ENCODE measurements at regions not wholly inside any gene's neighbourhood (a gene's known extent, or its start where the extent isn't known, plus 50 kb on each side); places are given as distances from the start of the nearest gene placed in this dataset.
"Not testable (repeated sequence)": the region's sequence is repeated elsewhere in the genome, so short reads cannot be mapped to it uniquely, and the experiment has no call there.

DNA sequence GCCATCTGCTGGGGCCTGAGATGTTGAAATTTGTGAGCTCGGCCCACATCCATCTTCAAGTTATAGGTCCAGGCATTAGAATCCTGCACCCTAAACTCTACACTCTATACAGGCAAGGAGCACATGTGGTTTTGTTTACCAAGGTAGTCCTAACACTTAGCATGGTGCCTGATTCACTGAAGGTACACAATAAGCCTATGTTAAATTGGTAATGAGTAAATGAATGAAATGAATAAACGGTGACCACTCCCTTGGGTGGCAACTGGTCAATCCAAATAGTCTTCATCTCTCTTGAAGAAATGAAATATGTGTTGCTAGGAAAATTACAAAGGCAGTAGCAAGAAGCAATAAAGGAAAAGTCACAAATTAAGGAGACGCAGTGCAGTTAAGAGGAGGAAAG is 359.3 kb upstream of the UBE2E2 start:
- DNase-seq, result no peak

DNA sequence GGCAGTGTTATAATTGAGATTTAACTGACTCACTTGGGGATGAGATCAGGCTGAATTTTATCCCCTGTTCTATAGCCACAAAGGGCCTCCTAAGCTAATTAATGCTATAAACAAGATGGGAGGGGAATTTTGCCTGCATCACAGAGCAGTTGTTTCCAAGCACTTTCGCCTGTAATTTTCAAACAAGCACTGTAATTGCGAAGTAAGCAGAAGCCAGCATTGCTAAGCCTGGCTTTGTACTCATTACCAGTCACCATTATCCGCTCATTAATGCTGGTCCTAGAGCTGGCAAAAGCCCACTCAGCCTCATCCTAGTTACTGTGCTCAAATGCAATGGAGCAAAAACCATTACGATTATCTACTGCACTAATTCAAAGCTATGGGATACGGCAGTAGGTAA is 356.6 kb upstream of the UBE2E2 start:
- no peak for DNase-seq

DNA sequence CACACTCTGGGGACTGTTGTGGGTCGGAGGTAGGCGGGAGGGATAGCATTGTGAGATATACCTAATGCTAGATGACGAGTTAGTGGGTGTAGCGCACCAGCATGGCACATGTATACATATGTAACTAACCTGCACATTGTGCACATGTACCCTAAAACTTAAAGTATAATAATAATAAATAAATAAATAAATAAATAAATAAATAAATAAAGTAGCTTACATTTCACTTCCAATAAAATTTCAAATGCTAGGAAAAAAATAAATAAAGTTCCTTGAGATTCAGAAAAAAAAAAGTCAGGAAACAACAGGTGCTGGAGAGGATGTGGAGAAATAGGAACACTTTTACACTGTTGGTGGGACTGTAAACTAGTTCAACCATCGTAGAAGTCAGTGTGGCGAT is 353.5 kb upstream of the UBE2E2 start:
- DNase-seq, result not testable (repeated sequence)

DNA sequence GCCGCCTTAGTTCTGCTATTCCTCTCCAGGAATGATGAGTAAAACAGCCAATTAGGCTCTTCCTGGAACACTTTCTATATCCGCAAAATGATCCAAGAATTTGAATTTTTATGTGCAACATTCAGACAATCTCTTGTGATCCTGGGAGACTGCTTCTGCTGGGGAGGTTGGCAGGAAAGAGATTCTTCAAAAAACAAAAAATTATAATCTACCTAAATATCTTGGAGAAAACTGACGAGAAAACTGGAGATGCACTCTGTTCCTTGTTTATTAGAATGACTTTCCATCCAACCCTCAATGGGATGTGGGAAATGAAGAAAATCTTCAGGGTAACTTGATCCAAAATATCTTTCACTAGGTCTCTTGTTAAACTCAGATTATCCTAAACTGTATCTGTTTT is 346.3 kb upstream of the UBE2E2 start:
- no peak for DNase-seq

DNA sequence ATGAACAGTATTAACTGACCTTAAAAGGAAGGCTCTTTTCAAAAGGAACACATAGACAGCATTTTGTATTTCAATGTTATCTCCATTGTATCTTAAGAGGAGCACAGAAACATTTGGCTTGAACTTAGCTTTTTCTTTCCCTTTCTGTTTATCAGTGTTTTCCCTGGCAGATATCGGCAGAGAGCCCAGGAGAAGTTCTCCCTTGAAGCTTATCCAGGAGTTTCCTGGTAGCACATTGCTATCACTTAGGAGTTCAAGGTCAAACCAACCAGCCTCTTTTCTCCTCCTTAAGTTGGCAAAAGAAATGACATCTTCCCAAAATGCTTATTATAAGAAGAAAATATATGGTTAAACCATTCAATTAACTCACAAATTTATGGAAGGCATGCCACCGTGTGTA is 344.6 kb upstream of the UBE2E2 start:
- DNase-seq, result no peak

GRCh38 chr3:22859618-22860017 is 343.5 kb upstream of the UBE2E2 start:
- no peak for DNase-seq

- no peak for DNase-seq
Measured at GRCh38 chr3:22861426-22861825, 341.7 kb upstream of the UBE2E2 start.

GRCh38 chr3:22862111-22862510 is 341.0 kb upstream of the UBE2E2 start:
- DNase-seq, result no peak

DNA sequence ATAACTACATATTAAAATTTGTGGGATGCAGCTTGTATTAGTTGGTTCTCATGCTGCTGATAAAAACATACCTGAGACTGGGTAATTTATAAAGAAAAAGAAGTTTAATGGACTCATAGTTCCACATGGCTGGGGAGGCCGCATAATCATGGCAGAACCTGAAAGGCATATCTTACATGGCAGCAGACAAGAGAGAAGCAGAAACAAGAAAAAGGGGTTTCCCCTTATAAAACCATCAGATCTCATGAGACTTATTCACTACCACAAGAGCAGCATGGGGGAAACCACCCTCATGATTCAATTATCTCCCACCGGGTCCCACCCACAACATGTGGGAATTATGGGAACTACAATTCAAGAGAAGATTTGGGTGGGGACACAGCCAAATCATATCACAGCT is 320.3 kb upstream of the UBE2E2 start:
- DNase-seq, result not testable (repeated sequence)

GRCh38 chr3:22885039-22885438 is 318.1 kb upstream of the UBE2E2 start:
- no peak for DNase-seq

DNA sequence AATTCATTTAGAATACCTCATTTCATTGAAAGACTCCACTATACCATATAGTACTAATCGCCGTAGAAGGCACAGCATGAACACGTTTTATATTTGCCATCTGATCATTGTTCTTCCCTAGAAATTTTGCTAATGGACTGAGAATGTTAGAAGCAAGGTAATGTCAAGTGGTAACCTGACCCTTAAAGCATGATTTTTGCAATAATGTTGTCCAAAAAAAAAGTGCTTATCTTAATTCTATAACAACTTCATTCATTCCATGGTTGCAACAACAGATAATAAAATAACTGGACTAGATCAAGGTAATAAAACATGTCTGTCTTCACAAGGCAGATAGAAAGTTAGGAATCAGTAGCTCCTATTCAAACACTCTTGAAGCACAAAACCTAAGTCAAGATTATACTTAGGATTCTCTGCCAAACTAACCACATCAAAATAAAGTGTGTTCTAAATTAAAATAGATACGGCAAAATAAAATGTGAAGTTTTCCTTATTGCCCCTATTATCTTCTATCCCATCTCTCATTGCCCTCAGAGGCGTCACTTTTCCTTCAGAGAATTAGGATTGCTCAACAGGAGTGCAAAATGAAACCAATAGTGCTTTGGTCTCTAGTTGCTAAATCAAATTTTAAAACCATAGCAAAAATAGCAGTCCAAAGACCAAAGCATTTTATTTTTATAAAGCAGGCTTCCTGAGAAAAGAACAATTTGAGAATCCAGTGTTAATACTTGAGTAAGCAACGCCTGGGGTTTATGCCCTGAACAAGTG is 317.4 kb upstream of the UBE2E2 start:
- DNase-seq, result no peak

- no peak for DNase-seq
Measured at GRCh38 chr3:22886439-22887068, 316.6 kb upstream of the UBE2E2 start.

DNA sequence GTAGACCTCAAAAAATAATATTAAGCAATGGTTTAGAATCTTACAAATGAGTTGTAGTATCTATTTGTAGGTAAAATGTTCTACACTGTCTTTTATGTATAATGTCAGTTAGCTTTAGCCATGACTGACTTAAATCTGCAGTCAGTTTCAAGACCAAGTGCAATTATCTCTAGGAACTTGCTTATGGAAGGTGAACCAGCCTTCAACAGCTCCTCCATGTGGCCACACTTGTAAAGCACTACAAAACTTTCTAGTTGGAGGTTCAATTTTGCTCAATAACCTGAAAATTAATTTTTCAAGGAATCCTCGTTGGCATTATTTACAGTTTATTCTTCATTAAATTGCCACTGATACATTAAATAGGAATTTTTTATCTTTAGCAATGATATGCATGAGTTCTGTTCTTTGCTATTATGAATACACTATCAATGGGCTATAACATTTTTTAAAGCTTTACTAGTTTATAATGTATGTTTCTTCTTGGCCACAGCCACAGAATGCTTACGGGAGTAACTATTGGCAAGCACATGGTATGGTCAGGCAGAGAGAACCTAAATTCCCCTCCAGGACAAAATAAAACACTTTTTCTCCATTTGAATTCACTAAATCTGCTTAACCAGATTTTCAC is 315.3 kb upstream of the UBE2E2 start:
- no peak for DNase-seq

DNA sequence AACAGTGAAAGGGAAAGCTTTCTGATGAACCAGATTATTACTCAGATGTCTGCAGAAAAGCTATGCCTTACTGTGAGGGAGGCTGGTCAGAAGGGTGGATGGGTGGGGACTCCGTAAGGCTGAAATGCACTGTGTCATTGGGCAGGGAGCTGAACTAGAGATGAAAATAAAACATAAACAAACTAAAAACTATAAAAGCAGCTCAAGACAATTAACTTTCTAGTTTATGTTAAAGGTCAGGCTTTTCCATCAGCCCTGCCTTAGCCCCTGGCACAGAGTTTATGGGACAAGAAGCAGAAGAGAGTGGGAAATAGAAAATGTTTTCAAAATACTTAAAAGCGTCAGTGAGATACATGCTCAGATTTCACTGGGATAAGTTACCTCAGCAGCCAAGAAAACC is 310.0 kb upstream of the UBE2E2 start:
- no peak for DNase-seq

DNA sequence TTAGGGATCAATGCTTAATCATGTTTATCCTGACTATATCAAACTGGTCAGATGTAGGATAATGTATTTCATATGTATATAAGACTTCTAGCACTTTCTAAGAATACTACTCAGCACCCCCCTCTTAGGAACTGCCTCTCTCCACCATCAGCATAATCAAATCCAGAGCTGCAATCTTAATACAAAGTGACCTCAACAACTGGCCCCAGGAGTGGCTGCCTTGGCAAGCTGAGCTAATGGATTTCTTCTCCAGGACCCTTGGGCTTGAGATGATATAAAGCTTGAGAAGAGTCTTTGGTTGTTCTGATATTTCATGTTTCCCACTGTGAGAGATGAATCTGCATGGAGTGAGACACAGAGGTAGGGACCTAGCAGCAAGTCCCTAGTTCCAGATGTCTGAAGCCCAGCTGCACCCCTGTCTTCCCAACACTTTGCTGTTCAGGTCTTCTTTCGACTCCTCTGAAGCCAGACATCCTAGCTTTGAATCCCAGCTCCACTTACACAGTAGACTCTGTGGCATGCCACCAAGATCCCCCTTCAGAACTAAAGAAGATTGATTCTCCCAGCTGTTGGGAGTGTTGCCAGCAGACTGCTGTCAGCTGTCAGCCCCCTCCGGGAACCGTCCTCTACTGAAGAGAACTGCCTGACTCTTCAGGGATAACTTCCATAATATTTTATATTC is 309.3 kb upstream of the UBE2E2 start:
- no peak for DNase-seq

DNA sequence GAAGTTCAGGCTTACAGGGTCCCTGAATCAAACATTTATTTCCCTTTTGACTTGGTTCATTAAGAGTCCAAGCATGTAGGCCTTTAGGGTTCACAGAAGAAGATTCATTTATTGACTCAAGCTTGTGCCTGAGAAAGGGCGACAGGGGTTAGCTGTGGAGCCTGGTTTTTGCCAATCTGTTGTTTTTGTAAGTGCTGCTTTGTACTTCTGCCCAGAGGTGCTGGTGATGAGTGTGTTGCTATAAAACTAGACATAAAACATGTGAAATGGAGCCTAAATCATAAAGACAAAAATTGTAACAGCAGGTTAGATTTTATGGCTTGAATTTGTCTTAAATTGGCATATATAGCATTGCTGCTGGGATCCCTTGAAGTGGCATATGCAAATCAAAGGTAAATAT is 308.3 kb upstream of the UBE2E2 start:
- DNase-seq, result no peak

DNA sequence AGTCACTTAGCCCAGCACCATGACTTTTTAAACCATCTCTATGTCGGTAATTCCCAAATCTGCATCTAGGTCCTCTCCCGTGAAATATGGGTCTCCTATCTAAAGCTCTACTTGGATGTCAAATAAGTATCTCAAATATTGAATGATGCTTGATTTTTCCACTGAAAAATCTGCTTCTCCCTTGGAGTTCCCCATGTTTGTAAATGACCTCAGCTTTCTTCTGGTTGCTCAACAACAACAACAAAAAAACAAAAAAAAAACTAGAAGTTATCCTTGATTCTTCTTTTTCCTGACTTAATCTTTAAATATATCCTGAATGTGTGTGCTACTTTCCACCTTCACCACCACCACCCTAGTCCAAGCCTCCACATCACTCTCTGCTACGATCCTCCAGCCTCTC is 307.5 kb upstream of the UBE2E2 start:
- no peak for DNase-seq

DNA sequence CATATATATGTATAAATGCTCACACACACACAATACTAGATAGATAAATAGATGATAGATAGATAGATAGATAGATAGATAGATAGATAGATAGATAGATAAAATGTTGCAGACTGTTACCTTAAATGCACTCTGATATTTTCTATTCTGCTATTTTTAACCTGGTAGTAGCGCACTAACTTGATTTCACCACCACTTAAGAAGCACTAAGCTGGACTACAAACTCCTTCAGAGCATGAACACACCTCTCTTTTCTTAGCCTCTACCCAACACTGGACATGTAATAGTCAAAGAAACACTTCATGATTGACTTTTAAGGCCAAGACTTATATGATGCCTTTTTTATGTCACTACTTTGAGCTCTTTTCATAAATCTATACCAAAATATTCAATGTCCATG is 304.6 kb upstream of the UBE2E2 start:
- DNase-seq, result no peak

DNA sequence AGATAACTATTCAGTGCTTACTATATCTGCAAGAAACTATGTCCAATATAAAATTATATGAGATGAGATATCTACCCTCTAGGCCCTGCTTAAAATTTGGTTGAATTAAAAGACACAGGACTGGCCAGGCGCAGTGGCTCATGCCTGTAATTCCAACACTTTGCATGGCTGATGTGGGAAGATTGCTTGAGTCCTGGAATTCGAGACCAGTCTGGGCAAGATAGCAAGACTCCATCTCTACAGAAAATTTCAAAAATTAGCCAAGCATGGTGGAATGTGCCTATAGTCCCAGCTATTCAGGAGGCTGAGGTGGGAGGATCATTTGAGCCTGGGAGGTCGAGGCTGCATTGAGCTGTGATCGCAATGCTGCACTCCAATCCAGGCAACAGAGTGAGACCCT is 303.7 kb upstream of the UBE2E2 start:
- DNase-seq, result no peak

- DNase-seq, result no peak
Measured at GRCh38 chr3:22900296-22900695, 302.8 kb upstream of the UBE2E2 start.

DNA sequence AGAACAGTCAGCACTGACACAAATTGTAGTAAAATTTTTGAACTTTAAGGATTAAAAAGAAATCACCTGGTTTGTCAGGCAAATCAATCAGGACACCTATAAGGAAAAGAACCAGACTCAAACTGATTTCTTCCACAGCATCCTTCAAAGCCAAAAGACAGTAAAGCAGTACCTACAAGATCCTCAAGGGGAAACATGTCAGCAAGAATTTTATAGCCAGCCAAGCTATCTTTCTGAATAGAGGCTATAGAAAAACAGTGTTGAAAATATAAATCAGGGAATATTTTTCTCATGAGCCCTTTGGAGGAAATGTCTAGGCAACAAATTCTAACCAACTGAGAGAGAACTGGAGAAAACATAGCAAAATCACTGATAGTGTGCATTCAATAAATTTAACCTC is 301.4 kb upstream of the UBE2E2 start:
- no peak for DNase-seq

GRCh38 chr3:22907161-22907780 is 295.9 kb upstream of the UBE2E2 start:
- DNase-seq, result no peak

DNA sequence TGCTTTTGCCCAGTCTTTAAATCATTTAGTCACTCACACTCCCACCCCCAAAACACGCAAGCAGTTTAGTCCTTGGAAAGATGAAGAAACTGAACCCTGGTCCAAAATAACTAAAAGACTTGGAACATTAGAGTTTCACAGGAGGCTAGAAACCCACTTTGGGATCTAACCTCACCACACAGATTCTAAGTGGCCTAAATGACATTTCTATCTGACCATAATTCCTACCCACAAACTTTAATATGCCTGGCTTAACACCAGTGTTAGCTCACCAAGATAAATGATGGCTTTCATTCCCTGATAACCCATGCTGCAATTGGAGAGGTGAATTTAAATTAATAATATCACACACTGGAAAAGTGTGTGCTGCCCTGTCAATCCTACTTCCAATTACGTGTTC is 295.3 kb upstream of the UBE2E2 start:
- no peak for DNase-seq
